H7 (cell line): ENCODE measurements at regions not wholly inside any gene's neighbourhood (a gene's known extent, or its start where the extent isn't known, plus 50 kb on each side); places are given as distances from the start of the nearest gene placed in this dataset.
"Not testable (repeated sequence)": the region's sequence is repeated elsewhere in the genome, so short reads cannot be mapped to it uniquely, and the experiment has no call there.

Source experiments
- DNase-seq: peaks from one replicate; pipeline ENCODE4 v3.0.0; 2012
- H3K27me3 ChIP-seq: 2 replicates; pipeline ENCODE4 v1.6.0; 2011; ENCODE audit warnings: mild to moderate bottlenecking, low read length; ENCODE audit not compliant: control insufficient read depth, insufficient read depth
- H3K36me3 ChIP-seq: replicated peaks from 2 replicates; pipeline ENCODE4 v1.5.1; 2011; ENCODE audit warnings: low read length; ENCODE audit not compliant: control insufficient read depth, insufficient read depth
- H3K4me3 ChIP-seq: 2 replicates; pipeline ENCODE4 v1.5.1; 2011; ENCODE audit warnings: low read depth, mild to moderate bottlenecking, control low read depth, low read length, moderate library complexity; ENCODE audit not compliant: insufficient read depth

- no peak for DNase-seq
- H3K27me3 ChIP-seq, result no peaks in the 10 kb centered on the region
- H3K4me3 ChIP-seq, result no peak overlapping the region
- no peaks in the 10 kb centered on the region for H3K36me3 ChIP-seq
These were observed 324.4 kb downstream of the TSN start for GRCh38 chr2:122079844-122080243.

- no peaks in the 10 kb centered on the region for H3K27me3 ChIP-seq
- DNase-seq, result no peak
- H3K36me3 ChIP-seq, result no peaks in the 10 kb centered on the region
- H3K4me3 ChIP-seq, result no peak overlapping the region
These were observed 324.9 kb downstream of the TSN start for GRCh38 chr2:122080316-122080715.

- Histone ChIP-seq H3K4me3 (no peak overlapping the region), H3K27me3 (no peaks in the 10 kb centered on the region), H3K36me3 (no peaks in the 10 kb centered on the region)
- DNase-seq, result no peak
These were observed 325.4 kb downstream of the TSN start for GRCh38 chr2:122080871-122081270.

GRCh38 chr2:122081751-122082150 lies 326.3 kb downstream of the TSN start:
- Histone ChIP-seq H3K4me3 (no peak overlapping the region), H3K36me3 (no peaks in the 10 kb centered on the region), H3K27me3 (no peaks in the 10 kb centered on the region)
- DNase-seq, result peak; percentile 10

GRCh38 chr2:122083256-122084048 lies 328.0 kb downstream of the TSN start:
- DNase-seq, result no peak
- Histone ChIP-seq H3K4me3 (no peak overlapping the region), H3K36me3 (no peaks in the 10 kb centered on the region), H3K27me3 (no peaks in the 10 kb centered on the region)

- not testable (repeated sequence) for H3K36me3 ChIP-seq, DNase-seq, H3K4me3 ChIP-seq, H3K27me3 ChIP-seq
These were observed 330.2 kb downstream of the TSN start for GRCh38 chr2:122085672-122086071.

- Histone ChIP-seq H3K27me3 (no peaks in the 10 kb centered on the region), H3K4me3 (no peak overlapping the region), H3K36me3 (no peaks in the 10 kb centered on the region)
- no peak for DNase-seq
These were observed 339.1 kb downstream of the TSN start for GRCh38 chr2:122094557-122094956.

GRCh38 chr2:122096761-122097160 lies 341.3 kb downstream of the TSN start:
- H3K4me3 ChIP-seq, result no peak overlapping the region
- no peaks in the 10 kb centered on the region for H3K27me3 ChIP-seq

GRCh38 chr2:122098306-122098705 lies 342.9 kb downstream of the TSN start:
- Histone ChIP-seq H3K27me3 (no peaks in the 10 kb centered on the region), H3K4me3 (no peak overlapping the region), H3K36me3 (no peaks in the 10 kb centered on the region)
- no peak for DNase-seq

More at GRCh38 chr2:122096761-122097160, 341.3 kb downstream of the TSN start:
- H3K36me3 ChIP-seq, result no peaks in the 10 kb centered on the region
- no peak for DNase-seq

GRCh38 chr2:122100346-122100745 lies 344.9 kb downstream of the TSN start:
- Histone ChIP-seq H3K27me3 (no peaks in the 10 kb centered on the region), H3K36me3 (no peaks in the 10 kb centered on the region), H3K4me3 (no peak overlapping the region)
- DNase-seq, result peak; percentile 3

- H3K4me3 ChIP-seq, result no peak overlapping the region
- no peak for DNase-seq
- H3K27me3 ChIP-seq, result no peaks in the 10 kb centered on the region
- H3K36me3 ChIP-seq, result no peaks in the 10 kb centered on the region
These were observed 345.3 kb downstream of the TSN start for GRCh38 chr2:122100756-122101155.

- Histone ChIP-seq H3K27me3 (no peaks in the 10 kb centered on the region), H3K4me3 (no peak overlapping the region), H3K36me3 (no peaks in the 10 kb centered on the region)
- no peak for DNase-seq
These were observed 345.9 kb downstream of the TSN start for GRCh38 chr2:122101319-122101718.

- no peak for DNase-seq
- no peaks in the 10 kb centered on the region for H3K36me3 ChIP-seq
- no peak overlapping the region for H3K4me3 ChIP-seq
- no peaks in the 10 kb centered on the region for H3K27me3 ChIP-seq
These were observed 349.9 kb downstream of the TSN start for GRCh38 chr2:122105171-122105876.

GRCh38 chr2:122105877-122106206 lies 350.4 kb downstream of the TSN start:
- no peaks in the 10 kb centered on the region for H3K27me3 ChIP-seq
- no peaks in the 10 kb centered on the region for H3K36me3 ChIP-seq
- H3K4me3 ChIP-seq, result no peak overlapping the region
- no peak for DNase-seq

GRCh38 chr2:122108186-122108585 lies 352.7 kb downstream of the TSN start:
- no peak for DNase-seq
- Histone ChIP-seq H3K36me3 (no peaks in the 10 kb centered on the region), H3K4me3 (no peak overlapping the region), H3K27me3 (no peaks in the 10 kb centered on the region)
